ENCODE measurements at regions not wholly inside any gene's neighbourhood (a gene's known extent, or its start where the extent isn't known, plus 50 kb on each side); places are given as distances from the start of the nearest gene placed in this dataset.
"Not testable (repeated sequence)": the region's sequence is repeated elsewhere in the genome, so short reads cannot be mapped to it uniquely, and the experiment has no call there.

DNA sequence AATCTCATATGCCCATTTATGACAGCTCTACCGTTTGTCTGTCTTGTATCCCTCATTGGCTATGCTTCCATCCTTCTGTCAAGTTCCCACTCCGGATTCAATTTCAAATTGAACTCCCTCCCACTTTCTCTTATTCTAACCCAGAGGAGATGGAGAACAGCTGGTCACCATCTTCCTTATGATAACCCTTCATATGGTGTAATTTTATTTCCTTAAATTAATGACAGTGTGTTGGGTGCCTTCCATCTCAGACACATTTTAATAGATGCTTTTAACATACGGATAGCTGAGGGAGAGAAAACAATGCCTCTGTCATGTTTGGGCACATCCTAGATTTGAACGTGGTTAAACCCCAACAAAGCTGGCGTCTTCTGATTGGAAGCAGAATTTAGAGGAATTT lies 103.0 kb upstream of the PLXNA2 start:
- DNase-seq (ENCODE audit: low read depth in 2 of 2), result no peak

DNA sequence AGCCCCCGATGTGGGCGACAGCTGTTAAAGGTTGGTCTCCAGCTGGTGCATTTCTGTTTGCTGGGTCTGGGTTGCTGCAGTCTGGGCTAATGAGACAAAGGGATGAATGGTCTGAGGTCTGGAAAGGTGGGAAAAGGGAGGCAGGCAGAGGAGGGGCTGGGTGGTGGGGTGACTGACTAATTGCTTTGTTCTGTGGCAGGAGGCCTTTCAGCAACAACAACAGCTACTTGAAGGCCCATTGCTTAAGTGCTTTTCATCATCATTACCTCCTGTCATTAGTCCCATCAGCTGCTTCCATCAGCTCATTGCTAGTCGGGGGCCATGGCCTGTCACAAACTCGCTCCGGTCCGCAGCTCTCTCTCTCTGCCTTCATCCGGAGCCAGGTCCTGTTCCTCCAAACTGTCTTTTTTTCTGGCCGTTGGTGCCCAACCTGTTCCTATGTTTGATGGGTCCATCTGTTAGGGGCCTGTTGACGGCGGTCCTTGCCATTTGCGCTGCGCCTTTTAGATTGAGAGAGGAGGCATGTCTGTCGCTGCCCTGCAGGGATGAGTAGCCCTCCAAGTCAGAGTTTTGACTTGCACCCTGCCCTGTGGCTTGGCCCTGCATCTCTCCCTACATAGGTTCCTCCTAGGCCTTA lies 105.6 kb upstream of the PLXNA2 start:
- no peak for DNase-seq (ENCODE audit: low read depth in 2 of 2)

DNA sequence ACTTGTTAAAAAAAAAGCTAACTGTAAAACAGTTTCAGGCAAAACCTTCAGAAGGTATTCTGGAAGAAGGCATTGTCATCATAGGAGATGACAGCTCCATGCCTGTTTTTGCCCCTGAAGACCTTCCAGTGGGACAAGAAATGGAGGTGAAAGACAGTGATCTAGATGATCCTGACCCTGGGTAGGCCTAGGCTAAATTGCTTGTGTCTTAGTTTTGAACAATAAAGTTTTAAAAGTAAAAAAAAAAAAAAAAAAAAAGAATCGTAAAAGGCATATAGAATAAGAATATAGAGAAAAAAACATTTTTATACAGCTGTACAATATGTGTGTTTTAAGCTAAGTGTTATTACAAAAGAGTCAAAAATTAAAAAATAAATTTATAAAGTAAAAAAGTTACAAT lies 106.6 kb upstream of the PLXNA2 start:
- DNase-seq (ENCODE audit: low read depth in 2 of 2), result no peak

DNA sequence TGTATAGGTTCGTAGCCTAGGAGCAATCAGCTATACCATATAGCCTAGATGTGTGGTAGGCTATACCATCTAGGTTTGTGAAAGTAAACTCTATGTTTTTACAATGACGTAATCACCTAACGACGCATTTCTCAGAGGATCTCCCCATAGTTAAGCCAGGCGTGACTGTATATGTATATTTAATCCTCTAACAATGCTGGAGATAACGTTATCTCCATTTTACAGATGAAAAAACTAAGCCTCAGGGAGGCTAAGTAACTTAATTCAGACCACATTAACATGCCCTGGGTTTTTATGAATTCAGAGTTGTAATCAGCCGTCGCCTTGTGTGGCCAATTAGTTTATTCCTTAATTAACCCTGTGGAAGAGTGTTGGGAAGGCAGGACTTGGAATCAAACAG lies 107.7 kb upstream of the PLXNA2 start:
- no peak for DNase-seq (ENCODE audit: low read depth in 2 of 2)

DNA sequence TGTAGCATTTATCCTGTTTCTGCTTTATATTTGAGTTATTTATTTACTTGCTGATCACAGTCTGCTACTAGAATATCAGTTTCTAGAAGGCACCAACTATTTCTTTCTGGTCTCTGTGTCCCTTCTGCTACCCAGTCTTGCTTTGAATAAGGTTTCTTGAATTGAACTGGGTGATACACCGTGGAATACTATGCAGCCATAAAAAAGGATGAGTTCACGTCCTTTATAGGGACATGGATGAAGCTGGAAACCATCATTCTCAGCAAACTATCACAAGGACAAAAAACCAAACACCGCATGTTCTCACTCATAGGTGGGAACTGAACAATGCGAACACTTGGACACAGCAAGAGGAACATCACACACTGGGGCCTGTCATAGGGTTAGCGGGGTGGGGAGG lies 109.6 kb upstream of the PLXNA2 start:
- not testable (repeated sequence) for DNase-seq (ENCODE audit: low read depth in 2 of 2)

DNA sequence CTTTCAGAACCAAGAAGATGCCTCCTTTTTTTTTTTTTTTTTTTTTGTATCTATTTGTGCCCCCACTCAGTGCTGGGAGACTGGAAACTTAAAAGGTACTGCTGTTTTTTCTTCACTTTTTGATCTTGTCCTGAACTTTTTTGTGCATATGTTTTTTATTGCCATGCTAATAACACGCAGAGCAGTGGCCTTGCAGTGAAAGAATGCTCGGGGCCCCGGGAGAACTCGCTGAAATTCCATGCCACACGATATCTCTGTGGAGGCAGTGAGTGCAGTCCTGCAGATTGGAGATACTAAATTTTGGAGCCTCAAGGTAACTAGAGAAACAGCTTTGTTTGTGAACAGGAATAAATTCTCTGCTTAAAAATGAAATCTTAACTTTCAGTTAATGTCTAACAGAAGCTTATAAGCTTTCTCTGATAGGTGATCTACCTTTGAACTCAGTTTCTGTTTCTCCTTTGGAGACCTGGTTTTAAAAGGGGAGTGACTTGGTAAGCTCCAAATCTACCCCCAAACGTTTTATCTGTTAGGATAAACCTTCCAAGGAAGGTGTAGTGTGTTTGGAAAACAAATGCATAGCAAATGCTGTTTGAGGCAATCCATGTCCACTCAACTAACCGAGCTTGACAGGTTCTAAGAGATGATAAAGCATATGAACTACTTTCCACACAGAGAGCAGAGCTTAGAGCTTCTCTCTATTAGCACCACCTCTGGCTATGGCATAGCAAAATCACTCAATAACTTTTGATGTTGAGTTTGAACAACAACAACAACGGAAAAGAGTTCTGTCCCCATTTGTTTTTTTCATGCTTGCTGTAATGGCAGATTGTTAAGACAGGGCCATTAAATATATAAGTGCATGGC lies 113.7 kb upstream of the PLXNA2 start:
- DNase-seq (ENCODE audit: low read depth in 2 of 2), result no peak

DNA sequence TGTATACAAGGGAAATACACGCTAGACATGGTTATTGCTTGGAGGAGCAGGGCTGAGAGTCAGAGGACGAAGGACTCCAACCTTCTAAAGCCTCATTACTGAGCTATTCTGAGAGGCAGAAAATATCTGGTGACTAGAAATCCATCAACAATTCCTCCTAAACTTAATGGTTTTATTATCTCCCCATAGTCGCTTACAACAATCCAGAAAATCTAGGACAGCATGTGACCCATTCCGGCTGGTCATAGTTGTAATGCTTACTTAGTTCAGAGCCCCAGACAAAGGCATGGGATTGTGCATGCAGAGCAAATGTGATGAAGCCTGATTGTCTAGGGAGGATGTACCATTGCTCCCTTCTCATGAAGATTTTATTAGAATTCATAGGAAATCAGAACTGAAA lies 114.5 kb upstream of the PLXNA2 start:
- no peak for DNase-seq (ENCODE audit: low read depth in 2 of 2)

DNA sequence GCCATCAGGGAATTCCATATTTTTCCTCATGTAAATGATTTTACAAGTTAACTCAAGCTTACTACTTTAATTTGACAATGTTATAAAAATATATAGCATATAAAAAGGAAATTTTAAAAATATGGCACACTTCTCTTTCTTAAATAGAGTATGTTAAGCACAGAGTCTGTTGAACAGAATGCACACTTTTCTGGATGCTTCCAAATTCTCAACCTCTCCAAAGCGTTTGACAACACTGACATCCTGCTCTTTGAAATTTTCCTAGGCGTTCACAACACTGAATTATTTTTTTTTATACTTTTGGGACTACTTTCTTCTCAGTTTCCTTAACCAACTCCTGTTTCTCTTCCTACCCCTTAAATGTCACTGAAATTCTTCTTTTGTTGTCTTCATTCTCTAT lies 117.8 kb upstream of the PLXNA2 start:
- no peak for DNase-seq (ENCODE audit: low read depth in 2 of 2)

DNA sequence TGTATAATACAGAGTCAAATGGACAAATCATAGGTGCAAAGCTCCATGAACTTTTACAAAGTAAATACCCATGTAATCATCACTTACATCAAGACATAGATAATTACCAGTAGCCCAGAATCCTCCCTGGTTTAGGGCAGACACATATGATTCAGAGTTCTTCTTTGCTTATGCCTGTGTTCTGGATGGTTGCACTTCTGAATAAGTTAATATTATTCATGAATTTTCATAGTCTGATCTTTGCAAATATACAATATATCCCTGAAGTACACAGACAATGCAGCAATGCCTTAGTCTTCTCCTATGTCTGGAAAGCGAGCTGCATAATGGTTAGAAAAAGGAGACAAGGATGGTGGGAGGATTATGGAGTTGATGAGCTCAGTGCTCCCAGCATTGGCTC lies 122.4 kb upstream of the PLXNA2 start:
- DNase-seq (ENCODE audit: low read depth in 2 of 2), result no peak

DNA sequence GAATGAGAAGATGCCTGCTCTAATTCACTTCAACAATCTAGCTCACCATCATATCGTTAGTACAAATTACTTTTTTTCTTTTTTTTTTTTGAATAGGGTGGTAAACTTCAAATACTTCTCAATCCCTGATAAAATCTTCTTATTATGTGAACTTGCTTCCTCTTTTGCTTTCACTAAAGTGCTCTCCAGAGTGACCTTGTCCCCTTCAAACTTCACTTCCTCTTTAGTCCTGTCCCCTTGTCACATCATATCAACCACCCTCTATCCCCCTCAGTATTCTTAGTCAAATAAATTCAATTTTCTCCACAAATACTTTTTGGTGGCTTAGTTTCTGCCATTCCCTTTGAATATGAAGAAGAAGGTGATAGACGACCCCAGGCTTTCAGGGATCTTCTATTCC lies 124.9 kb upstream of the PLXNA2 start:
- DNase-seq (ENCODE audit: low read depth in 2 of 2), result no peak

DNA sequence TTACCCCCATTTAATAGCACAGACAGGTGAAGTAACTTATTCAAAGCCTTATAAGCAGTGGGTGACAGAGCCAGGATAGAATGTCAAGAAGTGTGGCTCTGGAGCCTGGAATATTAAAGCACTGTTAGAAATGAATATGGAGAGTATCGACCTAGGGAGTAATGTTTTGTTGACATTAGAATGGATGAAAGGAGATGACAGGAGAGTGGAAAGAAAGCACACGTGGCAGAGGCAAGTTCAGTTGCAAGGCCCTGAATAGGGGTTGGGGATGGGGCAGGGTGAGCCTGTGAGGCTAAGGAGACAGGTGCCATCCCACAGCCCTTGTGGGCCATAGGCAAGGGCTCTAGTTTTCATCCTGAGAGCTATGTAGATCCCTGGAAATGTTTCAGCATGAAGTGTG lies 125.5 kb upstream of the PLXNA2 start:
- no peak for DNase-seq (ENCODE audit: low read depth in 2 of 2)

DNA sequence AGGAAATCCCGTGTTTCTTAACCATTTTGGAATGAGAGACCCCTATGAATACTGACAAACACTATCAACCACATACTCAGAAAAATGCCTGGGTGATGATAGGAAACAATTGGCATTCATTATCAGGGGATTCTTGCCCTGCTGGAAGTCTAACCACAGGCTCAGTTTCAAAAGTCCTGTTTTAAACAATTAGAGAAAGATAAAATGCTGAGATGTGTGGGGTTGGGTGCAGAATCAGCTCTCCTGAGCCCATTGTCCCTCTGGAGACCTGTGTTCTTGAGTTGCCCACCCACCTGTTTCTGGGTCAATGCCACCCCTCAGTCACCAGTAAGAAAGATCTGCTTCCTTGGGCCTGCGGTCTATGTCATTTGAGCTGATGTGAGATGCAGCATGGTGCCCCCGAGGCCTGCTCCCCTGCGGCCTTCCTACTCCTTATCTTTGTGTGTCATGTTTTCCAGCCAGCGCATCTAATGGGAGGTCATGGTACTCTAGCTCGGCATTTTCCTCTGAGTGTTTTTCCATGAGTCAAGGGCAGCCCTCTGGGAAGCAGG lies 130.3 kb upstream of the PLXNA2 start:
- DNase-seq (ENCODE audit: low read depth in 2 of 2), result no peak

DNA sequence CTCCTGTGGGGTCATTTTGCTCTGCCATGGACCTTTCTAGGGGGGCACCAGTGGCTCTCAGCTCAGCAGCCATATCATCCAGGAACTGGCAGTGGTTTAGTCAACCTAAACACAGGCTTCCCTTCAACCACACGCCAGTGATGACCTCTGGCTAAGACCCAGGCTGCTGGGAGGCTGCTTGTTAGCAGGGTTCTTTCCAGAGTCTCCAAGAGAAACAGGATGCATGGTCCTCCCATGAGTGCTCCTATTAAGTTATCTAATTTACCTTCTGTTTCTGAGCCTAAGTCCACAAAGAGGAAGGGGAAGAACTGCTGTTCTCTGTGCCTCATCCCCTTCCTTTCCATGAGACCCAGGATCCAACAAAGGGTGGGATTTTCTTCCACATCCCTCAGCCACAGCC lies 137.3 kb upstream of the PLXNA2 start:
- no peak for DNase-seq (ENCODE audit: low read depth in 2 of 2)

DNA sequence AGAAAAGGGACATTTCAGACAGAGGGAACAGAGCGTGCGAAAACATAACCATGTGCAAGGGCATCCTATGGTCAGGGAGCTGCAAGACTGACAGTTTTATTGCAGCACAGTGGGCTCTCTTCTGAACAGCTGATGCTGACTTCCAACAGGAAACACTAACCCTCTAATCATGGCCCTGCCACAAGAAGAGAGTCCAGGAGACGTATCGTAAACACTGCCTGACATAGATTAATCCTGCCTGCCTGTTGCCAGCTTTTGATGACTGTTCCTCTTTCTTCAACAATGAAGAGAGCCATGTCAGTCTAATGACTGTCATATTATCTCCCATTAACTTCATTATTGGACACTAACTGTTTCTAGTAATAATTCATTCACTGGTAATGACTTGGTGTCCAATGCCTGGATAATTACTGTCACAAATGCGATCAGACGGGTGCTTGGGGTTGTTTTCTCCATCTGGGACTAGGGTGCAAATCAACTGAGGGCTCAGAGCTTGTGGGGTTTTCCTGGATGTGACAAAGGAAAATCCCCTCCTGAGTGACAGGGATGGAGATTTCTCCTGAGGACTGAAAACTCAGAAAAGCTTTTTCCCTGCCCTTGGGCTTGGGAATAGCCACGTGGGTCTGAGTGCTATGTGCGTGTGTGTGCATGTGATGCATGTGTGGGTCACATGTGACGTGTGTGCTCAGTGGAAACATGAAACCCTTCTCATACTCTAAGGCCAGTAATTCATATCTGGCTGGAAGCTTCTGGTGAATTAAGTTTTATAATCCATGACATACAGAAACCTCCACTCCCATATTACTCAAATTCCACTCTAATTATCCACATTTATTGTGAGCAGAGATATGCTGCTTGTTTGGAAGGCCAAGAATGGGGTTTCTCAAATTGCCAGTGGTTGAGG lies 144.0 kb upstream of the PLXNA2 start:
- no peak for DNase-seq (ENCODE audit: low read depth in 2 of 2)

DNA sequence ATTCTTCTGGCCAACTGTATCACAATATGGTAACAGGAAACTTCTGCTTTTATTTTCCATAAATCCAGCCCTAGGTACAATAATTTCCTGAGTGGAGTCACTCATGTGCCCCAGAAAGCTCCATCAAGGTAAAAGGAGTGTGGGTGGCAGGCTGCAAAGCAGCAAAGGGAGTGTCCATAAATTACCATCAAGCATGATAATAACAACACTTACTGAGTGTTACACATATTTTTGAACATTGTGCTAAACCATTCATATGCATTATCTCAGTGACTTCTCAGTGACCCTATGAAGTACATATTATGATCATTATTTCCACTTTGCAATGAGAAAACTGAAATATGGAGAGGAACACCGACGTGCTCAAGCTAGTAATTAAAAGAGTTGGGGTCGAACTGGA lies 149.2 kb upstream of the PLXNA2 start:
- no peak for DNase-seq (ENCODE audit: low read depth in 2 of 2)

DNA sequence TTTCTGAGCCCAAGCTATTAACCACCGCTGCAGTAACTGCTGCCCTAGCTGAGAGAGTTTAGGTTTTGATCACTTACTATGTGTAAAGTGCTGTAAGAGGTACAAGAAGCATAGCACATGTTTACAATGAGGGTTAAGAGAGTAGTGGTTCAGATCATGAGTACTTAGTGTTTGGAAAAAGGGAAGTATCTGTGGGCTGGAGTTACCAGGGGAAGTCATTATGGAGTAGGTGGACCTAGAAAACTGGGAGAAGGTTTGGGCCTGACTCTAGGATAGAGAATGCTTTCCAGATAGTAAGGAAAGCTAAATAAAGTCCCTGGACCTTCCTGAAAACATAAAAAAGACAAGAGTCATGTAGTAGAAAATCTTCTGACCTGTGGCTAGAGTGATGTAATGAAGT lies 149.6 kb upstream of the PLXNA2 start:
- no peak for DNase-seq (ENCODE audit: low read depth in 2 of 2)

DNA sequence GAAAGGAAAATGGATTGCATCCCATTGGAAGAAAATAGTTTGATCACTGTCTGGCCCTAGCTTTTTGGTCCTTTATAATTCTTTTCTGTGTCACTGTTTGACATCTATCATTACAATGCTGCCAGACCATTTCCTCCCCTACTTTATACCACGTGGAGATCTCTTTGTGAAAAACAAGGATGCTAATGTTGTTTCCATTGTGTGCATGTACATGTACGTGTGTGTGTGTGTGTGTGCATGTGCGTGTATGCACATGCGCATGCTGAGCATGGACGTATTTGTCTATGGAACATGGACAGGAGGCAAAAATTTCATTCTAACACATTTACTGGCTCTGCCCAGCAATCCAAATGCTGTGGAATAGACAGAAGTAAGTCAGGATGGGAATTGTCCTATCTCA lies 153.1 kb upstream of the PLXNA2 start:
- no peak for DNase-seq (ENCODE audit: low read depth in 2 of 2)

DNA sequence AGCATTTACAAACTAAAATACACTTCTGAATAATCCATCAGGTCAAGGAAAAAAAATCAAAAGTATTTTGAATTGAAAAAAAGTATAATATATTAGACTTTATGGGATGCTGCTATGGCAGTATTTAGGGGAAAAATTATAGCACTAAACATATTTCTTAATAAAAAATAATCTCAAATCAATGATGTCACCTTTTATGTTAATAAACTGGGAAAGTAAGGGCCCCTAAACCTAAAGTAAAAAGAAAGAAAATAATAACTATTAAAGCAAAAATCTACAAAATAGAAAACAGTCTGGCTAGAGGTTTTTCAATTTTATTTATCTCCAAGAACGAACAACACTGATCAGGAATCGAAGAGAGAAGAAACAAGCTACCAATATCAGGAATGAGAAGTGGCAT lies 160.8 kb upstream of the PLXNA2 start:
- no peak for DNase-seq (ENCODE audit: low read depth in 2 of 2)

DNA sequence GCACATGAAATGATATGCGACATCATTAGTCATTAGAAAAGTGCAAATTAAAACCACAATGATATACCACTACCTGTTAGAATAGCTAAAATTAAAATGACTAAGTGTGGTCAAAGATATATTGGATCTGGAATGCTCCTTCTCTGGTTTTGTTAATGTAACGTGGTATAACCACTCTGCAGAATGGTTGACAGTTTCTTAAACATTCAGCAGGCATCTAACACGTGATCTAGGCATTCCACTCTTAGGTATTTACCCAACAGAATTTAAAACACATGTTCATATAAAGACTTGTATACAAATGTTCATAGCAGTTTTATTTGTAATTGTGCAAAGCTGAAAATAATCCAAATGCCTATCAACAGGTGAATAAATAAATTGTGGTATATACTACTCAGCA lies 165.0 kb upstream of the PLXNA2 start:
- DNase-seq (ENCODE audit: low read depth in 2 of 2), result no peak

DNA sequence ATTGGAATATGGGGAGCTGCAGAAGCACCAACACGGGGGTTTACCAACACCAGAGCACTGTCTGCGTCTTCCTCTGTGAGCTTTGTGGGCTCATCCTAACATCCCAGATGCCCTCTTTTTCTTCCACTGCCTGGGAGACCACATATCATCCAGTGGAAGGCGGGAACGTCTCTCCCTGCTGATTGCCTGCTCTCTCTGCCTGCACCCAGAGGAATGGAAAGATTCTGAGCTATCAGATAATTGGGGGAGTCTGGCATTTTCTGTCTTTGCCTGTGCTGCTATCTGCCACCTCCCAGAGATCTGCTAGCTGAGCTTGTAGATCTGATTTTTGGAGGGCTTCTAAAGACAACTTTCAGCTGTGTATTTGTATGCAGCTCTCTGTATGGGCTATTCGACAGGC lies 166.2 kb upstream of the PLXNA2 start:
- no peak for DNase-seq (ENCODE audit: low read depth in 2 of 2)

DNA sequence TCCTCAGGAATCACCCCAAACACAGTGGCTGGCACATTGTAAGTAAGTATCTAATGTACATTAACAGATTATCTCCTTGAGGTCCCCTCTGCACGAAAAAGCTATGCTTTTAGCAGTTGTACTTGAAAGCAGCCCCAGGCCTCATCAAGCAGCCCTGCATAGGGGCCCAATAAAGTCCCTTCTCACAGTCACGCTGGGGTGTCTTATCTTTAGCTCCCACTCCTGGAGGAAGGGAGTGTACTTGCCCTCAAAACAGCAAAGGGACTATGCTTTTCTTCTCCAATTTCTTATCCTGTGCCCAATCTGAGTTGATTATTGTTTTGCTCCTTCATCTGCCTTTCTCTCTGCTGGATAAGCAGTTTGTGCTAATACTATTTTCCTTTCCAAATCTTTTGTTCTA lies 168.8 kb upstream of the PLXNA2 start:
- DNase-seq (ENCODE audit: low read depth in 2 of 2), result no peak

DNA sequence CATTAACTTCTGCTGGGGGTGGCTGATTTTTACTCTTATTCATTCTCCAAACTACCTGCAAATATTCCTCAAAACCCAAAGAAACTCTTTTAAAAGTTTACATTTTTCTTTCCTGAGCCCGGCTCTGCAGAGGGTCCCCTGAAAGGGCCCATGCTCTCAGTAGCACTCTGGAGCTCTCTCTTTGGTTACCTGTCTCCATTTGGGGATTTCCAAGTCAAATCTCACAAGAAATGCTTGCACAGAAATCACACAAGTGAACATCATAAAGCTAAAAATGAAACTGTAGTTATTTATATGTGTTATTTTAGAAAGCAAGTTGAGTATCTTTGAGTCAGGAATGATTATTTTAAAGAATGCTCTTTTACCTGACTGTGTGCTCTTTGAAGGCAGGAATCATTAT lies 174.5 kb upstream of the PLXNA2 start:
- DNase-seq (ENCODE audit: low read depth in 2 of 2), result no peak
